Transverse colon (tissue), 4 donors: ENCODE measurements at regions not wholly inside any gene's neighbourhood (a gene's known extent, or its start where the extent isn't known, plus 50 kb on each side); places are given as distances from the start of the nearest gene placed in this dataset.
A peak's percentile ranks its signal among the peaks of the same experiment; 100 is the strongest.

Source experiments
- DNase-seq: peaks from one replicate; pipeline ENCODE4 v3.0.0-alpha.2; 2019
- H3K27ac ChIP-seq, 4 donors: fragments of 200-600 bp; sonication (generic); 2 replicates each; pipeline ENCODE4 v1.5.1; 2016 to 2018; ENCODE audit warnings: inconsistent platforms in 4 of 4
- H3K27me3 ChIP-seq: fragments of 200-600 bp; sonication (generic); 2 replicates; pipeline ENCODE4 v1.5.1; 2017; ENCODE audit warnings: inconsistent platforms
- H3K36me3 ChIP-seq, 4 donors: fragments of 200-600 bp; sonication (generic); 2 replicates each; pipeline ENCODE4 v1.5.1; 2017 to 2019; ENCODE audit warnings: inconsistent platforms in 4 of 4
- H3K4me1 ChIP-seq, 4 donors: fragments of 200-600 bp; sonication (generic); 2 replicates each; pipeline ENCODE4 v1.5.1; 2017 to 2020; ENCODE audit warnings: inconsistent platforms in 4 of 4
- H3K4me3 ChIP-seq, 4 donors: fragments of 200-600 bp; sonication (generic); 1 replicate in 1 of 4; 2 replicates in 3 of 4; pipeline versions ENCODE4 v1.5.1 to v1.6.1; 2017 to 2019; ENCODE audit warnings: inconsistent platforms in 4 of 4
- H3K9me3 ChIP-seq, 2 donors: fragments of 200-600 bp; sonication (generic); 2 replicates each; pipeline ENCODE4 v1.5.1; 2017 to 2019; ENCODE audit warnings: inconsistent platforms in 2 of 2
- EP300 ChIP-seq: sonication (generic); formaldehyde crosslinking; IDR thresholded peaks from one replicate; pipeline ENCODE4 v1.6.1; 2017; ENCODE audit warnings: antibody characterized with exemption, low read depth
- POLR2A ChIP-seq: fragments of 450-650 bp; IDR thresholded peaks from one replicate; pipeline ENCODE4 v1.6.1; 2016; ENCODE audit warnings: antibody characterized with exemption, mild to moderate bottlenecking, moderate library complexity
- POLR2AphosphoS5 ChIP-seq, 3 donors: sonication (generic); formaldehyde crosslinking; IDR thresholded peaks; one replicate each; pipeline ENCODE4 v1.6.1; 2016; ENCODE audit warnings: antibody characterized with exemption in 3 of 3
- WGBS, 2 donors: methylation state at CpG; one replicate each; pipeline ENCODE4 v1.1.5; 2018; ENCODE audit warnings: low coverage in 1 of 2; 5-methylcytosine and 5-hydroxymethylcytosine counted together
- in situ Hi-C, 4 donors: fragments of 200-750 bp; cut with MboI; loops; one replicate each; pipeline versions ENCODE4 v1.15.0 to v1.15.1; 2017; ENCODE audit warnings: low sequenced_read_pairs in 3 of 4, low pct_ligation_motif_present in 1 of 4, low pct_unique_long_range_greater_than_20kb in 1 of 4
- intact Hi-C: fragments of 100-400 bp; cut with DNase I; formaldehyde crosslinking; loops from one replicate; pipeline ENCODE4 v1.15.1; 2023; ENCODE audit warnings: low total_unique reads
- TF ChIP-seq, protein P1 (sequence below), 5 experiments: fragments of 200-600 bp in 3 of 5; fragments of 450-650 bp in 2 of 5; sonication (generic) in 3 of 5; IDR thresholded peaks; 1 replicate in 2 of 5; 2 replicates in 3 of 5; pipeline ENCODE4 v1.5.1; 2016 to 2017; ENCODE audit warnings: antibody characterized with exemption in 5 of 5, inconsistent platforms in 3 of 5, mild to moderate bottlenecking in 2 of 5, moderate library complexity in 1 of 5

- Histone ChIP-seq H3K27me3 (peaks cover 17% of the 10 kb centered on the region), H3K4me1 (no peaks in the 10 kb centered on the region), H3K27ac (no peak overlapping the region), H3K9me3 (no peaks in the 10 kb centered on the region), H3K4me3 (no peak overlapping the region), H3K36me3 (no peaks in the 10 kb centered on the region)
- intact Hi-C loops (no loop called here), in situ Hi-C loops (no loop called here)
- DNase-seq, result no peak
- TF ChIP-seq, protein P1, sequence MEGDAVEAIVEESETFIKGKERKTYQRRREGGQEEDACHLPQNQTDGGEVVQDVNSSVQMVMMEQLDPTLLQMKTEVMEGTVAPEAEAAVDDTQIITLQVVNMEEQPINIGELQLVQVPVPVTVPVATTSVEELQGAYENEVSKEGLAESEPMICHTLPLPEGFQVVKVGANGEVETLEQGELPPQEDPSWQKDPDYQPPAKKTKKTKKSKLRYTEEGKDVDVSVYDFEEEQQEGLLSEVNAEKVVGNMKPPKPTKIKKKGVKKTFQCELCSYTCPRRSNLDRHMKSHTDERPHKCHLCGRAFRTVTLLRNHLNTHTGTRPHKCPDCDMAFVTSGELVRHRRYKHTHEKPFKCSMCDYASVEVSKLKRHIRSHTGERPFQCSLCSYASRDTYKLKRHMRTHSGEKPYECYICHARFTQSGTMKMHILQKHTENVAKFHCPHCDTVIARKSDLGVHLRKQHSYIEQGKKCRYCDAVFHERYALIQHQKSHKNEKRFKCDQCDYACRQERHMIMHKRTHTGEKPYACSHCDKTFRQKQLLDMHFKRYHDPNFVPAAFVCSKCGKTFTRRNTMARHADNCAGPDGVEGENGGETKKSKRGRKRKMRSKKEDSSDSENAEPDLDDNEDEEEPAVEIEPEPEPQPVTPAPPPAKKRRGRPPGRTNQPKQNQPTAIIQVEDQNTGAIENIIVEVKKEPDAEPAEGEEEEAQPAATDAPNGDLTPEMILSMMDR (IDR thresholded peaks at IDR 0.05), result no peak
- TF ChIP-seq EP300 (no peak), POLR2A (no peak), POLR2AphosphoS5 (IDR thresholded peaks at IDR 0.05) (no peak)
- 76 to 100% methylated on average over 2 of the region's 2 CpGs for WGBS, 2 donors
Measured at GRCh38 chr1:147091801-147092200, 80.5 kb downstream of the PRKAB2 start.

DNA sequence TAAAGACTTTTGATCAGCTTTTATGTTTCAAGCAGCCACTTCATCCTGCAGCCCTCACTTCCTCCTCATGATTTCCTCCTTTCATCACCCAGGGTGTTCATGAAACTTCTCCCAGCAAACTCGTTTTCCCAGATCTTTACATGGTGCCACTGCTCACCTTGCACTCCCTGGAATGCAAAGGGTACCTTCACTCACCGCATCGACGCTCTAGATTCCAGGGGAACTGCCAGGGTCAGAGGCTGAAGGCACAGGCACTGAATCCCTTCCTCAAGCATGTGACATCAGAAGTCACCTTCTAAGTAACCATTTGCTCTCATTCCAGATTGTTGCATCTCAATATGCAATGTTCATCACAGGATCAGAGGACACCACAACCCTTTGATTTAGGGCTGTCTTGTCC is 82.8 kb downstream of the PRKAB2 start:
- TF ChIP-seq POLR2A, result no peak
- TF ChIP-seq EP300, result no peak
- TF ChIP-seq, protein P1 (IDR thresholded peaks at IDR 0.05), result no peak
- TF ChIP-seq POLR2AphosphoS5 (IDR thresholded peaks at IDR 0.05), result no peak
- Histone ChIP-seq H3K4me1 (peaks cover 0 to 8% (median 2%) of the 10 kb centered on the region in 4 donors), H3K27me3 (peaks cover 37% of the 10 kb centered on the region), H3K36me3 (no peaks in the 10 kb centered on the region), H3K27ac (no peak overlapping the region), H3K9me3 (no peaks in the 10 kb centered on the region), H3K4me3 (no peak overlapping the region)
- WGBS, 2 donors, result 42 to 66% methylated on average over 4 of the region's 4 CpGs
- no peak for DNase-seq
- in situ Hi-C loops (no loop called here), intact Hi-C loops (no loop called here)

GRCh38 chr1:147086129-147086528 is 86.1 kb downstream of the PRKAB2 start:
- TF ChIP-seq, protein P1 (IDR thresholded peaks at IDR 0.05), result no peak
- TF ChIP-seq POLR2A (no peak), EP300 (no peak), POLR2AphosphoS5 (IDR thresholded peaks at IDR 0.05) (no peak)
- Histone ChIP-seq H3K9me3 (no peaks in the 10 kb centered on the region), H3K36me3 (no peaks in the 10 kb centered on the region), H3K4me1 (peaks cover 0 to 13% (median 9%) of the 10 kb centered on the region in 4 donors), H3K27me3 (peaks cover 70% of the 10 kb centered on the region), H3K4me3 (no peak overlapping the region), H3K27ac (no peak overlapping the region)
- intact Hi-C loops (loop anchor here (1.0 kb wide), 1 partner anchor 34 kb away; no protein-coding TSS in a partner anchor), in situ Hi-C loops (no loop called here)
- DNase-seq, result no peak

DNA sequence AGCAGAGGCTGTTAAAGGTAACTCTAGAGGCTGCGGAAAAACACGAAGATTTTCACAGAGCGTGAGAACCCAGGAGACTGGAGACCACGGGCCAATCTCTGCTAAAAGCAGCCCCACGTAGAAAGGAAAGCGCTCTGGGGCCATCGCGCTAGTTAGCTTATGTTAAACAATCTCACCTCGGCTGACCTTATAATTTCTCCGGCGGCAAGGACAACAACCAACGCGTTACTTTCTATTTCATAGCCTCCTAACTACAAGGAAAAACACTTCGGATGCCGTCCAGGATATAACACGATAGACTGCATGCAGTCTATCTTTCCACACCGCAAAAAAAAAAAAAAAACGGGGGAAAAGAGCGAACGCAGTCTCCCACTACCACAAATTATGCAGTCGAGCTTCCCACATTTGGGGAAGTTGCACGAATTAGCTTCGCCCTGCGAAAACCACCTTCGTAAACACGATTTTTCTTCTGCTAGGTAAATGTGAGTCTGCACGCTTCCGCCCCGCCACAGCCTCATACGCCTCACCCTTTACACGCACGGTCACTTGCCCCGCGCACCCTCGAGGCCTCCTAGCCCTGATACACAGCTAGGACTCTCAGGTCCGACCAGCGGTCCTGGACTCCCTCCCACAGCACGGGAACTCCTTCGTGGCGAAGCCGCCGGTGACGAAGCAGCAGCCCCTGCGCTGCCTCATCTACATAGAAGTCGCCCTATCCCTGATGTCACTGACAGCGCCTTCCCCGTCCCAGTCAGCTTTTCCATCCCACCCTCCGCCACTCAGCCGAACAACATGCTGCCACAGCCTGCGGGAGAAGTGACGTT is 87.8 kb downstream of the PRKAB2 start:
- in situ Hi-C loops (no loop called here), intact Hi-C loops (no loop called here)
- Histone ChIP-seq H3K4me3 (peak overlapping the region; percentile 7 to 62 (median 38)), H3K27me3 (peaks cover 87% of the 10 kb centered on the region), H3K27ac (peak overlapping the region; percentile 1 to 55 (median 42)), H3K4me1 (peaks cover 3 to 27% (median 19%) of the 10 kb centered on the region in 4 donors), H3K9me3 (no peaks in the 10 kb centered on the region), H3K36me3 (no peaks in the 10 kb centered on the region)
- DNase-seq, result peak; percentile 73
- 0 to 1% methylated on average over 10 to 51 of the region's 51 CpGs for WGBS, 2 donors
- peak; percentile 59 for TF ChIP-seq POLR2A
- TF ChIP-seq EP300, result no peak
- TF ChIP-seq POLR2AphosphoS5 (IDR thresholded peaks at IDR 0.05), result peak; percentile 28 to 86 (median 76)
- TF ChIP-seq, protein P1 (IDR thresholded peaks at IDR 0.05), result no peak
